Myocyte (in vitro differentiated cells): ENCODE measurements at regions not wholly inside any gene's neighbourhood (a gene's known extent, or its start where the extent isn't known, plus 50 kb on each side); places are given as distances from the start of the nearest gene placed in this dataset.
"Not testable (repeated sequence)": the region's sequence is repeated elsewhere in the genome, so short reads cannot be mapped to it uniquely, and the experiment has no call there.

Experiments
- DNase-seq: peaks from one replicate; pipeline ENCODE4 v3.0.0-alpha.2; 2012; ENCODE audit warnings: low read depth

DNA sequence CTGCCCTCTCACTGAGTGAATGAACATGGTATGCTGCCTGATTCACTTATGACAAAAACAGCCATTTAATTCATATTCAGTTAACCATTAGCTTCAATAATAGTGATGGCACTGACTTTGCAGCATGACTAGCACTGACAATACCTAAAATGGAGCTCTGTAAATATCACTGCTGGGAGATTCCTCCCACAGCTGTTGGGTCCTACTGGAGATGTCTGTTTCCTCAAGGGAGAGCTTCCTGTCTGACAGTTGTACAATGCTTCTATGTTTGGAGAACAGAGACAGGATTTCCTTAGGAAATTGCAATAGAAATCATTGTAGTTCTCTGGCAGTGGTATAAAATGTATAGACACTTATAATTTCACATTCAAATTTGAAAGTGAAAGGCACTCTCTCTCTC is 695.9 kb upstream of the CDH8 start:
- DNase-seq, result no peak

GRCh38 chr16:62724670-62725269 is 688.5 kb upstream of the CDH8 start:
- not testable (repeated sequence) for DNase-seq

DNA sequence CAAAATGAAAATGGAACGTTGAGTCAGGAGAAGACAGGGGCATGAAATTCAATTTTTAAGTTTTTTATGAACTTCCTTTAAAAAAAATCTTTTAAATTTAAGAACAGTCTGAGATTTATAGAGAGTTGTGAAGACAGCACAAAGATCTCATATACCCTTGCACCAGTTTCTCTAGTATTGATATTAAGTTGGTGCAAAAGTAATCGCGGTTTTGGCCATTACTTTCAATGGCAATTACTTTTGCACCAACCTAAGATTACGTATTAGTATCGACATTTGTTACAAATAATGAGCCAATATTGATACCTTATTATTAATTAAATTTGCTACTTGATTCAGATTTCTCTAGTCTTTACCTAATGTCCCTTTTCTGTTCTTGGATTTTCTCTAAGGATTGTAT is 684.4 kb upstream of the CDH8 start:
- no peak for DNase-seq

GRCh38 chr16:62717026-62717425 is 680.8 kb upstream of the CDH8 start:
- no peak for DNase-seq

- DNase-seq, result no peak
These were observed 679.5 kb upstream of the CDH8 start for GRCh38 chr16:62715701-62716100.

DNA sequence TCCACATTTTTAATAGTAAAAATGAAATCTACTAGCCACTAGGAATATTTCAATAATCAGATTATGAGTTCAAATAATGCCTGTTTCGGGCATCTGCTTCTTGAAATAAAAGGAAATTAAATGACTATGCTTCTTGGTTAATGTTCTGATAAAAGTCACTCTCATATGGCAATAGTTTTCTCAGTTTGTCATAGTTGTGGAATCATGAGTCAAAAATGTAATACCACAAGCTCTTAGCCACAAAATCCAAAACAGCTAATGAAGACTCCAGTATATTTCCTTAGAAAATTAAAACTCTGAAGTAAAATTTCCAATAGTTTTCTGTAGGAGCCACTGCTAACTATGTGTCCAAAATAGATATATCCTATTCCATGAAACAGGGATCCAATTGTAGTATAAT is 676.3 kb upstream of the CDH8 start:
- no peak for DNase-seq

GRCh38 chr16:62711797-62712196 is 675.6 kb upstream of the CDH8 start:
- no peak for DNase-seq

DNA sequence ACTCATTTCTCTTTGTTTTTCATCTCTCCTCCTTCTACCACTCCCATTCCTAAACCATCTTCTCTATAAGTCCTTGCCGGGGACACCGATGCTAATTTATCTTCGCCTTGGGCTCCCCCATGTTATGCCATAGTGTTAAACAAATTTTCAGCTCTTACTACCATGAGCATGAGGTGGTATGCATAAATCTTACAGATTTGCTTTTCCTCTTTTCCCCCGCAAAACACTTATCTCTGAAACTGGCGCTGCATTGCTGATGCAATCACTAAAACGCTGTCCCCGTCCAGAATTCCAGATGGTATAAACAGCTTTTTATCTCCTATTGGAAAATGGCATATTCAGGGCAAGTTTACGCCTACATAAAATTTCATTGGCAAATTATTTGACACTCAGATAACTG is 673.6 kb upstream of the CDH8 start:
- no peak for DNase-seq

DNA sequence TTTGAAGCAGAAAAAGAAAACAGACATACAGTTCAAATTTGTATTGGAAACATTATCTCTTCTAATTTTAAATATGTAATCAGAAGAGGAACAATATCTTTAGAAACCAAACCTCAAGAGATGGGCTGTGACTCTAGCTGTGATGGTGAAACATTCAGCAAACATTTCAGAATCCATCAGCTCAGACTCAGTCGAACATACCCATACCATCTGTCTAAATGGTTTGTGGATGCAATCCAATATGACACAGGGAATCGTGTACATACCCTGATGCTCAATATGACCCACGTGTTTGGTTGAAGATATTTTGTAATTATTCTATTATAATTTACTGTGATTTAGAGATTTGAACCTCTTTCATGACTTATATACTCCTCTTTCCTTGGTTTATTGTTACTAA is 665.2 kb upstream of the CDH8 start:
- DNase-seq, result no peak

- no peak for DNase-seq
These were observed 664.4 kb upstream of the CDH8 start for GRCh38 chr16:62700426-62701294.

DNA sequence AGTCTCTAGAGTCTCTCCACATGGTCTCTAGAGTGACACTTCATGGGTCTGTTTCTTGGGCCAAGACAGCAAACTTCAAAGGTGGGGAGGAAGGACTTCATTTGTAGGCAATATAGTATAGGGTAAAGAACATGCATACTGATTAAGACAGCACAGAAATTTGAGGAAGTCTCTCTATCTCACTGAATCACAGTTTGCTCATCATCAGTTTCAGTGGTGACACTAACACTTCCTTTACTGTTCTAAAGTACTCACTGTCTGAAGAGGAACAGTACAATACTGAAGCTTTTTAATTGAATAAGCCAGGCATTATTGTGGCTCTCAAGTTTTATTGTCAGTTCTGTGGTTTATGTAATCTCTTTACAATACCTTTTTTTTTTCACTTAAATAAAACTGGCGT is 656.4 kb upstream of the CDH8 start:
- DNase-seq, result no peak

- DNase-seq, result no peak
These were observed 645.6 kb upstream of the CDH8 start for GRCh38 chr16:62681819-62682218.

DNA sequence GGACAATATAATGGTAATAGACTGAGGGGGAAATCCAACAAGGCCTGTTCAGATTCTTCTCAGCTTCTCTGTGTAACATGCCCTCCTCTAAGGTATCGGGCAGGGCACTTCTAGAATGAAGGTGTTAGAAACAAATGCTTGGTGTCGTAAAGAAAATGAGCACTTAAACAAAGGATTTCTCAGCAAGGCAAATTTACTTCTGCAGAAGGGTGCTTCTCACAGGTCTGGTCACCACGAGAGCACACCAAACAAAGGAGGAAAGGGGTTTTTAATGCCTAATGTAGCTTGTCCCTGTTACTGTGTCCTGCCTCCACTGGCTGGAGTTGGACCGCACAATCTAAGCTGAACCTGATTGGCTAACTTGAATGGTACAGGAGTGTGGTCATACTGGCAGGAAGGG is 642.6 kb upstream of the CDH8 start:
- DNase-seq, result no peak

DNA sequence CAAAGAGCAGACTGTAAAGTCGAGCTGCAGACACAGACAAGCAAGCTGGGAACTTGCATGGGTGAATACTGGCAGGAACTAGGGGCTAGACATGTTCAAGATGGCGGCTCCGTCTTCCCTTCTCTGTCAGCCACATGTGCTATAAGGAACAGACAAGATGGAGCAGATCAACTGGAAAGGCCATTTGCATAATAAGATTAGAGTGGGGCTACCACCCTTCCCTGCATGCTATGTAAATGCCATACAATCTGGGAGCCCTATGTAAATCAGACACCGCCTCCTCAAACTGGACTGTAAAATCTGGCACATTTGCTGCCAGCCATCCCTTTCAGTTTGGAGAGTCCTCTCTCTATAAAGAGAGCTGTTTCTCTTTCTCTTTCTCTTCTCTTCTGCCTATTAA is 640.1 kb upstream of the CDH8 start:
- no peak for DNase-seq

GRCh38 chr16:62665269-62665668 is 629.0 kb upstream of the CDH8 start:
- DNase-seq, result no peak

GRCh38 chr16:62664566-62664965 is 628.3 kb upstream of the CDH8 start:
- DNase-seq, result no peak

- no peak for DNase-seq
These were observed 625.2 kb upstream of the CDH8 start for GRCh38 chr16:62661435-62661834.

GRCh38 chr16:62657116-62657515 is 620.9 kb upstream of the CDH8 start:
- DNase-seq, result no peak

GRCh38 chr16:62652441-62653120 is 616.3 kb upstream of the CDH8 start:
- no peak for DNase-seq

DNA sequence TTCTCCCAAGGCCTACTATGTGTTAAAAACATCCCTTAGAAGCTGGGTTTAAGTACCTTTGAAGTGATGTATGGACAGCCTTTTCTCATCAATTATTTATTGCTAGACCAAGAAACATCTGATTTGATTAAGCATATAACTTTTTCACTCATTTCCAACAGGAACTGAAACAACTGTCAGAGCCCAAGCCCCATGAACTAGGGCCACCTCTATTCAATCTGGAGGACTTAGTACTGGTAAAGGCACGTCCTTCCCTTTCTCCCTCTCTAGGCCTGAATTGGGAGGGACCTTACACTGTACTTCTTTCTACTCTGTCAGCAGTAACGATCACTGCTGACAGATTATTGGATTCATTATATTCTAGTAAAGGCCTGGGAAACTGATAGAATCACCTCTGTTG is 612.0 kb upstream of the CDH8 start:
- no peak for DNase-seq

GRCh38 chr16:62644030-62644812 is 608.0 kb upstream of the CDH8 start:
- no peak for DNase-seq

DNA sequence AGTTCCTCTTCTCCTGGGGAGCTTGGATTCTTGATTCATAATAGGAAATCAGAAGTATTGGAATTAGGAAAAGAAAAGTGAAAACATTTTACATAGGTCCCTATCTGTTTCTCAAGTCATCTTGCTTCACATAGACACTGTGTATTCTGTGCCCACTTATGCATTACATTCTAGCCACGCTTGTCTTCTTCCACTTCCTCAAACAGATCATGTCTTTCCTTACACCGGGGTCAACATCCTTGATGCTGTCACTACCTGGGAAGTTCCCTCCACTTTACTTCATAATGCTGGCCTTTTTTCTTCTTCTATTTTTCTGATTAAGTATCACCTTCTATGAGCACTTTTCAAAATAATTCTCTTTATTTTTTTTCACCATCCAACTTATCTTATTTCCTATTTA is 606.4 kb upstream of the CDH8 start:
- no peak for DNase-seq
